GM23338 (cell line): ENCODE measurements at regions not wholly inside any gene's neighbourhood (a gene's known extent, or its start where the extent isn't known, plus 50 kb on each side); places are given as distances from the start of the nearest gene placed in this dataset.

Experiments
- ATAC-seq: fragments of 200-7000 bp; cut with Tn5 transposase; 3 replicates; pipeline ENCODE4 v1.9.1; 2020
- DNase-seq: peaks from one replicate; pipeline ENCODE4 v3.0.0-alpha.2; 2015; ENCODE audit warnings: low spot score
- H2AFZ ChIP-seq: fragments of 200-600 bp; sonication (generic); 2 replicates; pipeline ENCODE4 v1.8.0; 2016; ENCODE audit warnings: antibody characterized with exemption, mild to moderate bottlenecking, moderate library complexity
- H3F3A ChIP-seq: fragments of 200-600 bp; sonication (generic); replicated peaks from 2 replicates; pipeline ENCODE4 v1.8.0; 2017; ENCODE audit warnings: antibody characterized with exemption, mixed run types, low read depth
- H3K27ac ChIP-seq: fragments of 200-600 bp; sonication (generic); 2 replicates; pipeline ENCODE4 v1.6.1; 2016; ENCODE audit warnings: low read depth
- H3K27me3 ChIP-seq: fragments of 200-600 bp; sonication (generic); 2 replicates; pipeline ENCODE4 v1.8.0; 2016; ENCODE audit warnings: mild to moderate bottlenecking, mixed run types, moderate library complexity; ENCODE audit not compliant: insufficient read depth
- H3K36me3 ChIP-seq: fragments of 200-600 bp; sonication (generic); 2 replicates; pipeline ENCODE4 v1.8.0; 2016; ENCODE audit warnings: mild to moderate bottlenecking; ENCODE audit not compliant: insufficient read depth
- H3K4me1 ChIP-seq: fragments of 200-600 bp; sonication (generic); 2 replicates; pipeline ENCODE4 v1.8.0; 2016; ENCODE audit warnings: mild to moderate bottlenecking, moderate library complexity; ENCODE audit not compliant: insufficient read depth
- H3K4me2 ChIP-seq: fragments of 200-600 bp; sonication (generic); 2 replicates; pipeline ENCODE4 v1.7.1; 2017; ENCODE audit warnings: mixed run types
- H3K4me3 ChIP-seq: fragments of 200-600 bp; sonication (generic); 2 replicates; pipeline ENCODE4 v1.6.1; 2016; ENCODE audit warnings: mixed run types
- H3K79me2 ChIP-seq: fragments of 200-600 bp; sonication (generic); replicated peaks from 2 replicates; pipeline ENCODE4 v1.8.0; 2017; ENCODE audit warnings: mild to moderate bottlenecking; ENCODE audit not compliant: insufficient read depth
- H3K9me2 ChIP-seq: fragments of 200-600 bp; sonication (generic); 2 replicates; pipeline ENCODE4 v1.8.0; 2017; ENCODE audit not compliant: insufficient read depth
- H4K20me1 ChIP-seq: fragments of 200-600 bp; sonication (generic); replicated peaks from 2 replicates; pipeline ENCODE4 v1.8.0; 2017; ENCODE audit warnings: mild to moderate bottlenecking; ENCODE audit not compliant: insufficient read depth
- H3K27ac Mint-ChIP-seq: 2 replicates; pipeline ENCODE4 v1.8.0; 2020; ENCODE audit warnings: inconsistent platforms, mild to moderate bottlenecking, moderate library complexity, mixed read lengths
- H3K27me3 Mint-ChIP-seq: 3 replicates; pipeline ENCODE4 v1.8.0; 2022; ENCODE audit warnings: low read depth, mild to moderate bottlenecking, moderate library complexity, mixed read lengths, inconsistent platforms; ENCODE audit not compliant: insufficient read depth, poor library complexity
- H3K36me3 Mint-ChIP-seq: 3 replicates; pipeline ENCODE4 v1.8.0; 2021; ENCODE audit warnings: low read depth, mild to moderate bottlenecking, inconsistent platforms, moderate library complexity, mixed read lengths
- H3K4me1 Mint-ChIP-seq: 3 replicates; pipeline ENCODE4 v1.8.0; 2020; ENCODE audit warnings: mild to moderate bottlenecking, inconsistent platforms, mixed read lengths
- H3K4me3 Mint-ChIP-seq: 3 replicates; pipeline ENCODE4 v1.8.0; 2021; ENCODE audit warnings: moderate library complexity, mild to moderate bottlenecking, inconsistent platforms, mixed read lengths
- H3K9me3 Mint-ChIP-seq: 3 replicates; pipeline ENCODE4 v1.8.0; 2020; ENCODE audit warnings: moderate library complexity, mild to moderate bottlenecking, inconsistent platforms, mixed read lengths
- CREB1 ChIP-seq: fragments of 250-450 bp; sonication (Bioruptor Pico); IDR thresholded peaks from 2 replicates; pipeline ENCODE4 v1.5.0; 2020; ENCODE audit warnings: low read depth, mild to moderate bottlenecking, moderate library complexity
- EZH2 ChIP-seq: fragments of 200-600 bp; sonication (generic); IDR thresholded peaks from one replicate; pipeline ENCODE4 v1.8.0; 2017; ENCODE audit warnings: antibody characterized with exemption, mild to moderate bottlenecking, low read depth; ENCODE audit not compliant: unreplicated experiment
- EZH2phosphoT487 ChIP-seq: fragments of 200-600 bp; sonication (generic); IDR thresholded peaks from one replicate; pipeline ENCODE4 v1.8.1; 2018; ENCODE audit warnings: antibody characterized with exemption; ENCODE audit not compliant: unreplicated experiment
- JUNB ChIP-seq: IDR thresholded peaks from one replicate; pipeline ENCODE4 v1.6.1; 2016; ENCODE audit warnings: antibody characterized with exemption; ENCODE audit not compliant: unreplicated experiment
- NANOG ChIP-seq: IDR thresholded peaks from 2 replicates; pipeline ENCODE4 v1.6.1; 2016; ENCODE audit warnings: antibody characterized with exemption, borderline replicate concordance
- POLR2AphosphoS5 ChIP-seq: IDR thresholded peaks from 2 replicates; pipeline ENCODE4 v1.6.1; 2016; ENCODE audit warnings: antibody characterized with exemption, low read depth
- STAT1 ChIP-seq: IDR thresholded peaks from one replicate; pipeline ENCODE4 v1.6.1; 2016; ENCODE audit warnings: antibody characterized with exemption; ENCODE audit not compliant: unreplicated experiment
- ZNF114 ChIP-seq: fragments of 250-450 bp; sonication (Bioruptor Pico); IDR thresholded peaks from 2 replicates; pipeline ENCODE4 v1.5.0; 2020; ENCODE audit warnings: mild to moderate bottlenecking, moderate library complexity
- ZNF331 ChIP-seq: fragments of 250-450 bp; sonication (Bioruptor Pico); IDR thresholded peaks from 2 replicates; pipeline ENCODE4 v1.5.0; 2020; ENCODE audit warnings: low read depth, mild to moderate bottlenecking, moderate library complexity
- TF ChIP-seq, protein P1 (sequence below): fragments of 250-450 bp; sonication (Bioruptor Pico); IDR thresholded peaks from 2 replicates; pipeline ENCODE4 v1.5.0; 2020; ENCODE audit warnings: mild to moderate bottlenecking, moderate library complexity
- TF ChIP-seq, protein P2 (sequence below): IDR thresholded peaks from 2 replicates; pipeline ENCODE4 v1.6.1; 2016; ENCODE audit warnings: antibody characterized with exemption
- TF ChIP-seq, protein P3 (sequence below): IDR thresholded peaks from one replicate; pipeline ENCODE4 v1.6.1; 2018; ENCODE audit warnings: antibody characterized with exemption; ENCODE audit not compliant: unreplicated experiment
- TF ChIP-seq, protein P4 (sequence below), 2 experiments: fragments of 200-600 bp in 1 of 2; sonication (generic) in 1 of 2; conservative IDR thresholded peaks; 2 replicates each; pipeline versions ENCODE4 v1.5.1 to v1.6.1; 2016 to 2017; ENCODE audit warnings: antibody characterized with exemption in 2 of 2, low read depth in 2 of 2, mild to moderate bottlenecking in 2 of 2, moderate library complexity in 1 of 2

DNA sequence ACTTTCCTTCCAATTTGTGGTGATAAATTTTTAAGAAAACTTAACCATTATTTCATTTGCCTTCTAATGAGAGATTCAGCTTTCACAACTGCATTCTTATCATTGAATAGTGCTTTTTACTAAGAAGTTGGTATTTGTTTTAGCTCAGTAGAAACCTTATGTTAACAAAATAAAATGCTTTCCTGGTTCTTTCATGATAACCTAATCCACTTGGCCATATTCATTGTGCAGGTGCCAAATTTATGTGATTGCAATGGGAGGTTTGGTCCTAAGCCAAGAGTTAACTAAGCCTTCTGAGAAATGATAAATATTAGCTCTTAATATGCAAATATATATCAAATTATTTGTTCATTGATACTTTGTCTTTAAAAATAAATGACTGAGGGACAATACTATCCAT, 141.1 kb upstream of the TLE4 start:
- Histone ChIP-seq H3K79me2 (no peaks in the 10 kb centered on the region), H3K4me3 (no peak overlapping the region), H3K27ac (no peak overlapping the region), H3K27me3 (no peaks in the 10 kb centered on the region), H3K9me2 (peaks cover 5% of the 10 kb centered on the region; the same call in 1 of the 2 replicates), H3K4me2 (no peak overlapping the region), H2AFZ (no peak overlapping the region), H3K4me1 (no peaks in the 10 kb centered on the region), H3F3A (no peaks in the 10 kb centered on the region), H3K36me3 (no peaks in the 10 kb centered on the region), H4K20me1 (no peaks in the 10 kb centered on the region)
- no peaks in the 10 kb centered on the region for H3K4me1 Mint-ChIP-seq
- peaks cover 3% of the 10 kb centered on the region; the same call in 1 of the 3 replicates for H3K36me3 Mint-ChIP-seq
- H3K4me3 Mint-ChIP-seq, result no peak overlapping the region
- no peak for TF ChIP-seq EZH2
- TF ChIP-seq CREB1 (CRISPR knock-in tag), result no peak
- no peak for TF ChIP-seq NANOG
- TF ChIP-seq, protein P1, sequence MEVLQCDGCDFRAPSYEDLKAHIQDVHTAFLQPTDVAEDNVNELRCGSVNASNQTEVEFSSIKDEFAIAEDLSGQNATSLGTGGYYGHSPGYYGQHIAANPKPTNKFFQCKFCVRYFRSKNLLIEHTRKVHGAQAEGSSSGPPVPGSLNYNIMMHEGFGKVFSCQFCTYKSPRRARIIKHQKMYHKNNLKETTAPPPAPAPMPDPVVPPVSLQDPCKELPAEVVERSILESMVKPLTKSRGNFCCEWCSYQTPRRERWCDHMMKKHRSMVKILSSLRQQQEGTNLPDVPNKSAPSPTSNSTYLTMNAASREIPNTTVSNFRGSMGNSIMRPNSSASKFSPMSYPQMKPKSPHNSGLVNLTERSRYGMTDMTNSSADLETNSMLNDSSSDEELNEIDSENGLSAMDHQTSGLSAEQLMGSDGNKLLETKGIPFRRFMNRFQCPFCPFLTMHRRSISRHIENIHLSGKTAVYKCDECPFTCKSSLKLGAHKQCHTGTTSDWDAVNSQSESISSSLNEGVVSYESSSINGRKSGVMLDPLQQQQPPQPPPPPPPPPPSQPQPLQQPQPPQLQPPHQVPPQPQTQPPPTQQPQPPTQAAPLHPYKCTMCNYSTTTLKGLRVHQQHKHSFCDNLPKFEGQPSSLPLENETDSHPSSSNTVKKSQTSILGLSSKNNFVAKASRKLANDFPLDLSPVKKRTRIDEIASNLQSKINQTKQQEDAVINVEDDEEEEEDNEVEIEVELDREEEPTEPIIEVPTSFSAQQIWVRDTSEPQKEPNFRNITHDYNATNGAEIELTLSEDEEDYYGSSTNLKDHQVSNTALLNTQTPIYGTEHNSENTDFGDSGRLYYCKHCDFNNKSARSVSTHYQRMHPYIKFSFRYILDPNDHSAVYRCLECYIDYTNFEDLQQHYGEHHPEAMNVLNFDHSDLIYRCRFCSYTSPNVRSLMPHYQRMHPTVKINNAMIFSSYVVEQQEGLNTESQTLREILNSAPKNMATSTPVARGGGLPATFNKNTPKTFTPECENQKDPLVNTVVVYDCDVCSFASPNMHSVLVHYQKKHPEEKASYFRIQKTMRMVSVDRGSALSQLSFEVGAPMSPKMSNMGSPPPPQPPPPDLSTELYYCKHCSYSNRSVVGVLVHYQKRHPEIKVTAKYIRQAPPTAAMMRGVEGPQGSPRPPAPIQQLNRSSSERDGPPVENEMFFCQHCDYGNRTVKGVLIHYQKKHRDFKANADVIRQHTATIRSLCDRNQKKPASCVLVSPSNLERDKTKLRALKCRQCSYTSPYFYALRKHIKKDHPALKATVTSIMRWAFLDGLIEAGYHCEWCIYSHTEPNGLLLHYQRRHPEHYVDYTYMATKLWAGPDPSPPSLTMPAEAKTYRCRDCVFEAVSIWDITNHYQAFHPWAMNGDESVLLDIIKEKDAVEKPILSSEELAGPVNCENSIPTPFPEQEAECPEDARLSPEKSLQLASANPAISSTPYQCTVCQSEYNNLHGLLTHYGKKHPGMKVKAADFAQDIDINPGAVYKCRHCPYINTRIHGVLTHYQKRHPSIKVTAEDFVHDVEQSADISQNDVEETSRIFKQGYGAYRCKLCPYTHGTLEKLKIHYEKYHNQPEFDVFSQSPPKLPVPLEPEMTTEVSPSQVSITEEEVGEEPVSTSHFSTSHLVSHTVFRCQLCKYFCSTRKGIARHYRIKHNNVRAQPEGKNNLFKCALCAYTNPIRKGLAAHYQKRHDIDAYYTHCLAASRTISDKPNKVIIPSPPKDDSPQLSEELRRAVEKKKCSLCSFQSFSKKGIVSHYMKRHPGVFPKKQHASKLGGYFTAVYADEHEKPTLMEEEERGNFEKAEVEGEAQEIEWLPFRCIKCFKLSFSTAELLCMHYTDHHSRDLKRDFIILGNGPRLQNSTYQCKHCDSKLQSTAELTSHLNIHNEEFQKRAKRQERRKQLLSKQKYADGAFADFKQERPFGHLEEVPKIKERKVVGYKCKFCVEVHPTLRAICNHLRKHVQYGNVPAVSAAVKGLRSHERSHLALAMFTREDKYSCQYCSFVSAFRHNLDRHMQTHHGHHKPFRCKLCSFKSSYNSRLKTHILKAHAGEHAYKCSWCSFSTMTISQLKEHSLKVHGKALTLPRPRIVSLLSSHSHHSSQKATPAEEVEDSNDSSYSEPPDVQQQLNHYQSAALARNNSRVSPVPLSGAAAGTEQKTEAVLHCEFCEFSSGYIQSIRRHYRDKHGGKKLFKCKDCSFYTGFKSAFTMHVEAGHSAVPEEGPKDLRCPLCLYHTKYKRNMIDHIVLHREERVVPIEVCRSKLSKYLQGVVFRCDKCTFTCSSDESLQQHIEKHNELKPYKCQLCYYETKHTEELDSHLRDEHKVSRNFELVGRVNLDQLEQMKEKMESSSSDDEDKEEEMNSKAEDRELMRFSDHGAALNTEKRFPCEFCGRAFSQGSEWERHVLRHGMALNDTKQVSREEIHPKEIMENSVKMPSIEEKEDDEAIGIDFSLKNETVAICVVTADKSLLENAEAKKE (CRISPR knock-in tag), result no peak
- TF ChIP-seq ZNF331 (CRISPR knock-in tag), result no peak
- TF ChIP-seq STAT1, result no peak
- no peak for TF ChIP-seq JUNB
- no peak for TF ChIP-seq POLR2AphosphoS5
- TF ChIP-seq, protein P2, sequence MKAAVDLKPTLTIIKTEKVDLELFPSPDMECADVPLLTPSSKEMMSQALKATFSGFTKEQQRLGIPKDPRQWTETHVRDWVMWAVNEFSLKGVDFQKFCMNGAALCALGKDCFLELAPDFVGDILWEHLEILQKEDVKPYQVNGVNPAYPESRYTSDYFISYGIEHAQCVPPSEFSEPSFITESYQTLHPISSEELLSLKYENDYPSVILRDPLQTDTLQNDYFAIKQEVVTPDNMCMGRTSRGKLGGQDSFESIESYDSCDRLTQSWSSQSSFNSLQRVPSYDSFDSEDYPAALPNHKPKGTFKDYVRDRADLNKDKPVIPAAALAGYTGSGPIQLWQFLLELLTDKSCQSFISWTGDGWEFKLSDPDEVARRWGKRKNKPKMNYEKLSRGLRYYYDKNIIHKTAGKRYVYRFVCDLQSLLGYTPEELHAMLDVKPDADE, result no peak
- TF ChIP-seq, protein P3, sequence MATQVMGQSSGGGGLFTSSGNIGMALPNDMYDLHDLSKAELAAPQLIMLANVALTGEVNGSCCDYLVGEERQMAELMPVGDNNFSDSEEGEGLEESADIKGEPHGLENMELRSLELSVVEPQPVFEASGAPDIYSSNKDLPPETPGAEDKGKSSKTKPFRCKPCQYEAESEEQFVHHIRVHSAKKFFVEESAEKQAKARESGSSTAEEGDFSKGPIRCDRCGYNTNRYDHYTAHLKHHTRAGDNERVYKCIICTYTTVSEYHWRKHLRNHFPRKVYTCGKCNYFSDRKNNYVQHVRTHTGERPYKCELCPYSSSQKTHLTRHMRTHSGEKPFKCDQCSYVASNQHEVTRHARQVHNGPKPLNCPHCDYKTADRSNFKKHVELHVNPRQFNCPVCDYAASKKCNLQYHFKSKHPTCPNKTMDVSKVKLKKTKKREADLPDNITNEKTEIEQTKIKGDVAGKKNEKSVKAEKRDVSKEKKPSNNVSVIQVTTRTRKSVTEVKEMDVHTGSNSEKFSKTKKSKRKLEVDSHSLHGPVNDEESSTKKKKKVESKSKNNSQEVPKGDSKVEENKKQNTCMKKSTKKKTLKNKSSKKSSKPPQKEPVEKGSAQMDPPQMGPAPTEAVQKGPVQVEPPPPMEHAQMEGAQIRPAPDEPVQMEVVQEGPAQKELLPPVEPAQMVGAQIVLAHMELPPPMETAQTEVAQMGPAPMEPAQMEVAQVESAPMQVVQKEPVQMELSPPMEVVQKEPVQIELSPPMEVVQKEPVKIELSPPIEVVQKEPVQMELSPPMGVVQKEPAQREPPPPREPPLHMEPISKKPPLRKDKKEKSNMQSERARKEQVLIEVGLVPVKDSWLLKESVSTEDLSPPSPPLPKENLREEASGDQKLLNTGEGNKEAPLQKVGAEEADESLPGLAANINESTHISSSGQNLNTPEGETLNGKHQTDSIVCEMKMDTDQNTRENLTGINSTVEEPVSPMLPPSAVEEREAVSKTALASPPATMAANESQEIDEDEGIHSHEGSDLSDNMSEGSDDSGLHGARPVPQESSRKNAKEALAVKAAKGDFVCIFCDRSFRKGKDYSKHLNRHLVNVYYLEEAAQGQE, result no peak
- no peak for TF ChIP-seq EZH2phosphoT487
- TF ChIP-seq ZNF114 (CRISPR knock-in tag), result no peak
- TF ChIP-seq, protein P4, sequence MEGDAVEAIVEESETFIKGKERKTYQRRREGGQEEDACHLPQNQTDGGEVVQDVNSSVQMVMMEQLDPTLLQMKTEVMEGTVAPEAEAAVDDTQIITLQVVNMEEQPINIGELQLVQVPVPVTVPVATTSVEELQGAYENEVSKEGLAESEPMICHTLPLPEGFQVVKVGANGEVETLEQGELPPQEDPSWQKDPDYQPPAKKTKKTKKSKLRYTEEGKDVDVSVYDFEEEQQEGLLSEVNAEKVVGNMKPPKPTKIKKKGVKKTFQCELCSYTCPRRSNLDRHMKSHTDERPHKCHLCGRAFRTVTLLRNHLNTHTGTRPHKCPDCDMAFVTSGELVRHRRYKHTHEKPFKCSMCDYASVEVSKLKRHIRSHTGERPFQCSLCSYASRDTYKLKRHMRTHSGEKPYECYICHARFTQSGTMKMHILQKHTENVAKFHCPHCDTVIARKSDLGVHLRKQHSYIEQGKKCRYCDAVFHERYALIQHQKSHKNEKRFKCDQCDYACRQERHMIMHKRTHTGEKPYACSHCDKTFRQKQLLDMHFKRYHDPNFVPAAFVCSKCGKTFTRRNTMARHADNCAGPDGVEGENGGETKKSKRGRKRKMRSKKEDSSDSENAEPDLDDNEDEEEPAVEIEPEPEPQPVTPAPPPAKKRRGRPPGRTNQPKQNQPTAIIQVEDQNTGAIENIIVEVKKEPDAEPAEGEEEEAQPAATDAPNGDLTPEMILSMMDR (conservative IDR thresholded peaks at IDR 0.05; ENCODE audit: low read depth in 2 of 2), result no peak
- H3K27me3 Mint-ChIP-seq, result no peaks in the 10 kb centered on the region
- no peak for DNase-seq
- no peak for ATAC-seq
- peaks cover 9% of the 10 kb centered on the region for H3K9me3 Mint-ChIP-seq
- no peak overlapping the region for H3K27ac Mint-ChIP-seq
